ENCODE measurements at regions not wholly inside any gene's neighbourhood (a gene's known extent, or its start where the extent isn't known, plus 50 kb on each side); places are given as distances from the start of the nearest gene placed in this dataset.

DNA sequence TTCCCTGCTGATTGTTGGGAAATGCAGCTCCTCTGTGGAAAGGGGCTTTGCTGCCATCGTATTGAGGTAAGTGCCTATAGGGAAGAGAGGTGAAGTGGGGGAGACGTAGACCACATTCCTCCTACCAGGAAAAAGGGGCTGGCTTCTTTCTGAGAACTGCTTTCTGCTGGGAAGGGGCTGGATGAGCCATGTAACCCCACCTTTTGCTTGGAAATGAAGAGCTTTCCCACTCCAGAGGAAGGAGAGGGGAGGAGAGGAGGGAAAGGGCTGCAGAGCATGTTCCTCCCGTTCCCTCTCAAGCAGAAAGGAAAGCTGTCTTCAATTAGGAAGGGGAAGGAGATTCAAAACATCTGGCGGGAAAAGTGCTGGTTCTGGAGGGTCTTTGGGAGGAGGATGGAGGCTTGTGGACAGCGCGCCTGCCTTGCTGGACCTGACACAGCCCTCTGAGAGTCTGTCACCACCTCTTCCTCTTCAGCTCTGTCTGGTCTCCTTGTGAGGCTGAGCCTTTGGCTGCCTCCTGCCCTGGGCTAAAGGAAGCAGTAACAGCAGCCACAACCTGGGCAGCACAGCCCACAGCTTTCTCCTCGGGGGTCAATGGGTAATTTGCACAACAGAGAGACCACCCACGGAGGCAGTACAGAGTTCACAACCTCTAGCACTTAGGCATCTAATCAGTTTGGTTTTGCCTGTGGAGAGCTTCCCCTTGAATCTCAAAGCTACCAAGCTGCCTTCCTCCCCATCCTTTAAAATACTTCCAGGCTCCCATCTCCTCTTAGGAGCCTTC lies 410.0 kb upstream of the TNP1 start:
- H3K27ac ChIP-seq: no peak overlapping the region
- no peak for DNase-seq (ENCODE audit: low spot score in 2 of 2)
- H3K9me3 ChIP-seq: no peaks in the 10 kb centered on the region
- H3K36me3 ChIP-seq: no peaks in the 10 kb centered on the region
- H3K4me3 ChIP-seq: no peak overlapping the region
- H3K4me1 ChIP-seq: no peaks in the 10 kb centered on the region
- intact Hi-C loops (cut with DNase I; ENCODE audit: low total_unique reads): no loop called here
- TF ChIP-seq, protein P1, sequence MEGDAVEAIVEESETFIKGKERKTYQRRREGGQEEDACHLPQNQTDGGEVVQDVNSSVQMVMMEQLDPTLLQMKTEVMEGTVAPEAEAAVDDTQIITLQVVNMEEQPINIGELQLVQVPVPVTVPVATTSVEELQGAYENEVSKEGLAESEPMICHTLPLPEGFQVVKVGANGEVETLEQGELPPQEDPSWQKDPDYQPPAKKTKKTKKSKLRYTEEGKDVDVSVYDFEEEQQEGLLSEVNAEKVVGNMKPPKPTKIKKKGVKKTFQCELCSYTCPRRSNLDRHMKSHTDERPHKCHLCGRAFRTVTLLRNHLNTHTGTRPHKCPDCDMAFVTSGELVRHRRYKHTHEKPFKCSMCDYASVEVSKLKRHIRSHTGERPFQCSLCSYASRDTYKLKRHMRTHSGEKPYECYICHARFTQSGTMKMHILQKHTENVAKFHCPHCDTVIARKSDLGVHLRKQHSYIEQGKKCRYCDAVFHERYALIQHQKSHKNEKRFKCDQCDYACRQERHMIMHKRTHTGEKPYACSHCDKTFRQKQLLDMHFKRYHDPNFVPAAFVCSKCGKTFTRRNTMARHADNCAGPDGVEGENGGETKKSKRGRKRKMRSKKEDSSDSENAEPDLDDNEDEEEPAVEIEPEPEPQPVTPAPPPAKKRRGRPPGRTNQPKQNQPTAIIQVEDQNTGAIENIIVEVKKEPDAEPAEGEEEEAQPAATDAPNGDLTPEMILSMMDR (IDR thresholded peaks at IDR 0.05): no peak
- TF ChIP-seq POLR2AphosphoS5 (IDR thresholded peaks at IDR 0.05): no peak
- TF ChIP-seq POLR2A (IDR thresholded peaks at IDR 0.05): no peak
- no peaks in the 10 kb centered on the region for H3K27me3 ChIP-seq

DNA sequence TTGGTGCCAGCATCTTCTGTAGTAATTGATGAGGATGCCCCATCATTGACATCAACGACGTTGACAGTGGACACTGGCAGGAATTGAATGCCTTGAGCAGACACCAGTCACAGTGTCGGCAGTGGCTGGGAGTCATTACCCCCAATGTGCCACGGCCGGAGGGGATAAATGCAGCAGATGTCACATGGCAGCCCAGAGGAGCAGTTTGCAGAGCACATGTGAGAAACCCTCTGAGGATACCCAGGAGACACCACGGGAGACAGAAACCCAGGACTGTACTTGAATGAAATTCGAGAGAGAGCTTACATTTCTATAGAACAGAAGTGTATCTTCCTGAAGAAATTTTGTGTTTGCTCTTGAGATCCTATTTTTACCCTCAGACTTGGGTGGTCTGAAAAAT lies 409.1 kb upstream of the TNP1 start:
- H3K4me1 ChIP-seq: no peaks in the 10 kb centered on the region
- intact Hi-C loops (cut with DNase I; ENCODE audit: low total_unique reads): no loop called here
- TF ChIP-seq, protein P1 (IDR thresholded peaks at IDR 0.05): no peak
- TF ChIP-seq POLR2A (IDR thresholded peaks at IDR 0.05): no peak
- no peak for TF ChIP-seq POLR2AphosphoS5 (IDR thresholded peaks at IDR 0.05)

DNA sequence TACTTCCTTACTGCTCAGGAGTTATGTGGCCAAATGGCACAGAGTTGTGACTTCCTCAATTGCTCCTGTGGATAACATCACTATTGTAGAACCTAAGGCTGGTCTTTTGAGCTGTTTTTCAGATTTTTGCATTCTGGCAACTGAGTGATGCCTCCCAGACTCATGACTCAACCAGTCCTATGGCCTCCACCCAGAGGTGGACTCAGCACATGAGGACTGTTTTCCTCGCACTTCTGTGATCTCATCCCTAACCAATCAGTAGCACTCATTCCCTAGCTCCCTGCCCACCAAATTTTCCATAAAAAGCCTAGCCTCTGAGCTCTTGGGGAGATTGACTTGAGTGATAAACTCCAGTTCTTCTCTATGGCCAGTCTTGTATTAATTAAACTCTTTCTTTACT lies 407.9 kb upstream of the TNP1 start:
- Histone ChIP-seq H3K9me3 (no peaks in the 10 kb centered on the region), H3K27ac (no peak overlapping the region), H3K4me3 (no peak overlapping the region), H3K4me1 (no peaks in the 10 kb centered on the region), H3K27me3 (no peaks in the 10 kb centered on the region), H3K36me3 (no peaks in the 10 kb centered on the region)
- no peak for DNase-seq (ENCODE audit: low spot score in 2 of 2)
- TF ChIP-seq POLR2A (IDR thresholded peaks at IDR 0.05) (no peak), POLR2AphosphoS5 (IDR thresholded peaks at IDR 0.05) (no peak)
- TF ChIP-seq, protein P1 (IDR thresholded peaks at IDR 0.05): no peak
- intact Hi-C loops (cut with DNase I; ENCODE audit: low total_unique reads): no loop called here

More for the DNA sequence above, 409.1 kb upstream of the TNP1 start:
- Histone ChIP-seq H3K4me3 (no peak overlapping the region), H3K27ac (no peak overlapping the region), H3K27me3 (no peaks in the 10 kb centered on the region), H3K9me3 (no peaks in the 10 kb centered on the region), H3K36me3 (no peaks in the 10 kb centered on the region)
- DNase-seq (ENCODE audit: low spot score in 2 of 2): no peak

DNA sequence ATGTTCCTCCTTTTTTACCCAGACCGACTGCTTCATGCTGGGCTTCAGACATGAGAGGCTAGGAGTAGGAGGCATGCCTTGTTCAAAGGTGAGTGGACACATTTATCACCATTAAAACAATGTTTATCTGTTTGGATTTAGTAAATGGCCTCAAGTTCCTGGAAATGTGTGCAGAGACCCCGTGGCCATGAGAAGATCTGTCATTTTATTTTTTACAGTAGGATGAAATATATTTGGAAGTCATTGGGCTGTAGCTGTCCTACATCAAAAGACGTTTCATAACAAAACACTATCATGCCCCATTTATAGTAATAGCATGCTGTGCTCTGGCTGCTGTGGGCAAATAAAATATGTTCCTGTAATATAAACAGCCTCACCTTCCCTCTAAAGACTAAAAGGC lies 403.9 kb upstream of the TNP1 start:
- no peak for DNase-seq (ENCODE audit: low spot score in 2 of 2)
- H3K4me3 ChIP-seq: no peak overlapping the region
- H3K27me3 ChIP-seq: no peaks in the 10 kb centered on the region
- H3K36me3 ChIP-seq: no peaks in the 10 kb centered on the region
- no peaks in the 10 kb centered on the region for H3K4me1 ChIP-seq
- H3K27ac ChIP-seq: no peak overlapping the region
- no peaks in the 10 kb centered on the region for H3K9me3 ChIP-seq
- no peak for TF ChIP-seq POLR2AphosphoS5 (IDR thresholded peaks at IDR 0.05)
- TF ChIP-seq POLR2A (IDR thresholded peaks at IDR 0.05): no peak
- TF ChIP-seq, protein P1 (IDR thresholded peaks at IDR 0.05): no peak
- intact Hi-C loops (cut with DNase I; ENCODE audit: low total_unique reads): no loop called here

DNA sequence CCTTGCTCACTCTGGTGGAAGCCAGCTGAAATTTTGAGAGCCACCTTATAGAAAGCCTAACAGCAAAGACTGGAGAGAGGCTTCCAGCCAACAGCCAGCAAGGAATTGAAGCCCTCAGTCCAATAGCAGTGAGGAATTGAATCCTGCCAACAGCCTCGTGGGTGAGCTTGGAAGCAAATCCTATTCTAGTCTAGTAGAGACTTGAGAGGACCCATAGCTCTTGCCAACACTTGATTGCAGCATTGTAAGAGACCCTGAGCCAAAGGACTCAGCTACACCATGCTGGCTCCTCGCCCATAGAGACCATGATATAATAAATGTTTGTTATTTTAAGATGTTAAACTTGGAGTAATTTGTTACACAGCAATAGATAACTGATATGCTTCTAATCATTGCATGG lies 403.0 kb upstream of the TNP1 start:
- intact Hi-C loops (cut with DNase I; ENCODE audit: low total_unique reads): no loop called here

More for the DNA sequence above, 403.0 kb upstream of the TNP1 start:
- H3K9me3 ChIP-seq: no peaks in the 10 kb centered on the region
- H3K4me3 ChIP-seq: no peak overlapping the region
- TF ChIP-seq, protein P1 (IDR thresholded peaks at IDR 0.05): no peak
- no peak for TF ChIP-seq POLR2A (IDR thresholded peaks at IDR 0.05)
- TF ChIP-seq POLR2AphosphoS5 (IDR thresholded peaks at IDR 0.05): no peak
- no peaks in the 10 kb centered on the region for H3K36me3 ChIP-seq
- H3K27ac ChIP-seq: no peak overlapping the region
- no peaks in the 10 kb centered on the region for H3K27me3 ChIP-seq
- DNase-seq (ENCODE audit: low spot score in 2 of 2): no peak
- no peaks in the 10 kb centered on the region for H3K4me1 ChIP-seq
